A673 (cell line): ENCODE measurements at regions not wholly inside any gene's neighbourhood (a gene's known extent, or its start where the extent isn't known, plus 50 kb on each side); places are given as distances from the start of the nearest gene placed in this dataset.

Source experiments
- CTCF ChIP-seq: fragments of 300-800, 200-600 bp; sonication (generic); conservative IDR thresholded peaks from 2 replicates; pipeline ENCODE4 v1.5.1; 2017; ENCODE audit warnings: low read depth, mild to moderate bottlenecking, antibody characterized with exemption, low read length, moderate library complexity, mixed read lengths
- EZH2 ChIP-seq: fragments of 200-600 bp; sonication (generic); IDR thresholded peaks from 2 replicates; pipeline ENCODE4 v1.6.1; 2017; ENCODE audit warnings: borderline replicate concordance, low read depth, mild to moderate bottlenecking, mixed read lengths, antibody characterized with exemption, low read length; ENCODE audit not compliant: poor library complexity, severe bottlenecking

DNA sequence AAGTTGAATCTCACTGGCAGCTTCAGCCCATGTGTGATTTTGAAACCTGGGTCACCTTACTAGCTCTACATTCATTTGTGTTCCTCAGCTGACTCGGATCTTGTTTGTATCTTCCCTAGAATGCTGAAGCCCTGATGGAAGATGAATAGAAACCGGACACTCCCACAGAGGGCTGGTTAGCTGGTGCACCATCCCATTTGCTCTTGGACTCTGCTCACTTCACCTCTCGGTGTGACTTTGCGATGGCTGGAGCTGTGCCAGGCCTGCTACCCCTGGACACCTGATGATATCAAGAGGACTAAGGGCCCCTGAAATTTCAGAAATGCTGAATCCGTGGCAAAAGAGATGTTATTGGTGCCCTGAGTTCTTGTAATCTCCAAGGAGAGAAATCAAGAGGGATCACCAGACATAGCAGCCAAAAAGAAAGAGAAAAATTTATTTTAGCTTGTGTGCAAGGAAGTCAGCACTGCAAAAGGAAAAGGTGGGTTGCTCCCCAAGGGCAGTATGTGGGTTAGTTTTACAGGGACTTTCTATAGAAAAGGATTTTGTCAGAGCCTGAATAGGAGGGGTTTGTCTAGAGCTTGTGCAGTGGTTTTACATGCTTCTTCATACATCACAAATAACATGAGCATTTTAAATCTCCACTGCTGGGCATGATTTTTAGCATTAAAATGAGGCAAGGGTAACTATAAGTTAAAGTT is 426.3 kb upstream of the NOX3 start:
- TF ChIP-seq CTCF (no peak), EZH2 (no peak)
